ENCODE measurements at regions not wholly inside any gene's neighbourhood (a gene's known extent, or its start where the extent isn't known, plus 50 kb on each side); places are given as distances from the start of the nearest gene placed in this dataset.

DNA sequence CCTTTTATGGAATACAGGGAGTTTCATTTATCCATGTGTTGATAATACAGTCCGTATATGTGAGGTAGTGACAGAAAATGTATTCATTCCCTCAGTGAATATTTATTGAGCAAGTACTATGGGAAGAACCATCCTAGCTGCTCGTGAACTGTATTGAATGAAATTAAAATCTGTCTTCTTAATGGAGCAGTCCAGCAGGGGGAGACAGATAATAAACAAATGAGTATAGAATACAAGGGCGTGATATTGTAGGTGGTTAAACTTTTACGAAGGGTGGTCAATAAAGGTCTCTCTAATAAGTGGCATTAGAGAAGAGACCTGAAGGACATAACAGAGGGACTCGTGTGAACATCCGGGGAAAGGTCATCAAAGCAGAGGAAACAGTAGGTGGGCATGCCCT lies 62.7 kb upstream of the OSTN start:
- Histone ChIP-seq H3K4ac (ENCODE audit: low read depth, low read length) (no peak overlapping the region), H2BK120ac (ENCODE audit: low read depth, low read length, poor library complexity, severe bottlenecking) (no peak overlapping the region), H4K5ac (ENCODE audit: insufficient read length, low read depth, low read length) (no peak overlapping the region), H2BK20ac (ENCODE audit: low read depth, low read length, poor library complexity, severe bottlenecking) (no peak overlapping the region), H2AFZ (ENCODE audit: low read length) (no peak overlapping the region), H4K8ac (replicated peaks; ENCODE audit: insufficient read length, low read depth, low read length) (no peak overlapping the region), H3K4me2 (ENCODE audit: insufficient read depth, insufficient read length, low read length) (no peak overlapping the region), H3K79me1 (ENCODE audit: insufficient read depth, low read depth, low read length, poor library complexity, severe bottlenecking) (no peaks in the 10 kb centered on the region), H3K18ac (ENCODE audit: insufficient read length, low read depth, low read length) (no peak overlapping the region), H2BK5ac (ENCODE audit: insufficient read length, low read length) (no peak overlapping the region), H3K4me1 (ENCODE audit: insufficient read depth, low read length) (no peaks in the 10 kb centered on the region), H4K20me1 (ENCODE audit: control insufficient read depth, insufficient read depth, insufficient read length) (no peaks in the 10 kb centered on the region), H3K23me2 (ENCODE audit: insufficient read length, low read depth, low read length, poor library complexity, severe bottlenecking) (no peaks in the 10 kb centered on the region), H3K56ac (ENCODE audit: insufficient read length, low read depth, low read length) (no peak overlapping the region), H3K23ac (ENCODE audit: insufficient read length, low read depth, low read length) (no peak overlapping the region), H3K27me3 (ENCODE audit: insufficient read depth, low read length) (no peaks in the 10 kb centered on the region), H3K9ac (ENCODE audit: extremely low read depth, insufficient read length, low read length) (no peak overlapping the region), H2BK12ac (ENCODE audit: insufficient read length, low read depth, low read length) (no peak overlapping the region), H2BK15ac (ENCODE audit: low read depth, low read length) (no peak overlapping the region), H3K27ac (ENCODE audit: insufficient read length, low read depth, low read length) (no peak overlapping the region), H3K14ac (ENCODE audit: insufficient read depth, low read length) (no peak overlapping the region), H2AK5ac (ENCODE audit: insufficient read length, low read length) (no peak overlapping the region), H3T11ph (ENCODE audit: low read length) (no peak overlapping the region), H4K91ac (ENCODE audit: insufficient read length, low read depth, low read length) (no peak overlapping the region), H3K9me3 (ENCODE audit: control insufficient read depth, low read depth, low read length) (no peaks in the 10 kb centered on the region), H3K79me2 (ENCODE audit: insufficient read depth, low read length) (no peaks in the 10 kb centered on the region)
- Mint-ChIP-seq H3K27ac (no peak overlapping the region), H3K4me3 (no peak overlapping the region), H3K9me3 (no peaks in the 10 kb centered on the region), H3K27me3 (ENCODE audit: low read depth) (no peaks in the 10 kb centered on the region), H3K36me3 (ENCODE audit: insufficient read depth in 1 of 3, low read depth in 3 of 3) (no peaks in the 10 kb centered on the region), H3K4me1 (no peaks in the 10 kb centered on the region)
- no peak for DNase-seq
- WGBS (ENCODE audit: extremely low coverage, insufficient read length, low lambda C conversion rate) = no CpG with 5 or more reads among the region's 6 CpGs
- TF ChIP-seq, protein P1, sequence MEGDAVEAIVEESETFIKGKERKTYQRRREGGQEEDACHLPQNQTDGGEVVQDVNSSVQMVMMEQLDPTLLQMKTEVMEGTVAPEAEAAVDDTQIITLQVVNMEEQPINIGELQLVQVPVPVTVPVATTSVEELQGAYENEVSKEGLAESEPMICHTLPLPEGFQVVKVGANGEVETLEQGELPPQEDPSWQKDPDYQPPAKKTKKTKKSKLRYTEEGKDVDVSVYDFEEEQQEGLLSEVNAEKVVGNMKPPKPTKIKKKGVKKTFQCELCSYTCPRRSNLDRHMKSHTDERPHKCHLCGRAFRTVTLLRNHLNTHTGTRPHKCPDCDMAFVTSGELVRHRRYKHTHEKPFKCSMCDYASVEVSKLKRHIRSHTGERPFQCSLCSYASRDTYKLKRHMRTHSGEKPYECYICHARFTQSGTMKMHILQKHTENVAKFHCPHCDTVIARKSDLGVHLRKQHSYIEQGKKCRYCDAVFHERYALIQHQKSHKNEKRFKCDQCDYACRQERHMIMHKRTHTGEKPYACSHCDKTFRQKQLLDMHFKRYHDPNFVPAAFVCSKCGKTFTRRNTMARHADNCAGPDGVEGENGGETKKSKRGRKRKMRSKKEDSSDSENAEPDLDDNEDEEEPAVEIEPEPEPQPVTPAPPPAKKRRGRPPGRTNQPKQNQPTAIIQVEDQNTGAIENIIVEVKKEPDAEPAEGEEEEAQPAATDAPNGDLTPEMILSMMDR (conservative IDR thresholded peaks at IDR 0.05) = peak; percentile 63

All from H9 (cell line).